ENCODE measurements at regions not wholly inside any gene's neighbourhood (a gene's known extent, or its start where the extent isn't known, plus 50 kb on each side); places are given as distances from the start of the nearest gene placed in this dataset.
"Not testable (repeated sequence)": the region's sequence is repeated elsewhere in the genome, so short reads cannot be mapped to it uniquely, and the experiment has no call there.

GRCh38 chr5:105885266-105885665 is 1785.5 kb downstream of the EFNA5 start:
- DNase-seq, result no peak

DNA sequence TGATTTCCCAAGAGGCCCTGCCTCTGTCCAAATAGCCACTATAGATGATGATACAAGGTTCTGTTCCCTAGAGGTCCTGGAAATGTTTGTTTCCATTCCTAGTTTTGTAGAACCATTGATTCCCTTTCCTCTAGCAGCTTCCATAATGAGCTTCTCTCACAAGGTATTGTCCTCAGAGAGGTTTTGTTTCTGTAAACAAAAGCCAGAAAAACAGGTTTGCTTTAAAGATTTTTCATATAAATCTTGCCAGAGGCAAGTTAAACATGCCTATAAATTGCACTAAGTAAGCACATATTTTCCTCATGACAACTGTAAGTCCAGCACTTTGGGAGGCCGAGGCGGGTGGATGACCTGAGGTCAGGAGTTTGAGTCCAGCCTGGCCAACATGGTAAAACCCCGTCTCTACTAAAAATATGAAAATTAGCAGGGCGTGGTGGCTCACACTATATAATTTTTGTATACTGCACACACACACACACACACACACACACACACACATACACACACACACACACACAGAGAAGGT is 1787.7 kb downstream of the EFNA5 start:
- no peak for DNase-seq

DNA sequence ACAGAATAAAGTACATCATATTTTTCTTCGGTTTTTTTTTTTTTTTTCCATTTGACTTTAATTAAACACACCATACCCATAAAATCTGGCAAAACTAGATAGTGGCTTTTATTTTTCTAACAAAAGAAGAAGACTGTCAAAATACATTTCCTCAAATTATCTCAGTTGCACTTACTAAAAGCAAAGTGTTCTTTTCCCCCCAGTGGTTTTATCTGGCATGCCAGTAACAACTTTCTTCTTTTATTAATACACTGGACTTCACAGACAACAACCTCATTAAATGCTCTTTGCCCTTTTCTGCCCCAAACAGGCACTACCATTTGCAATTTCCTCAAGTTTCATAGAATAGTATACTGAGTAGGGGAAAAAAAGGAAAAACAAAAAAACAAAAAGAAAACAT is 1792.3 kb downstream of the EFNA5 start:
- no peak for DNase-seq

DNA sequence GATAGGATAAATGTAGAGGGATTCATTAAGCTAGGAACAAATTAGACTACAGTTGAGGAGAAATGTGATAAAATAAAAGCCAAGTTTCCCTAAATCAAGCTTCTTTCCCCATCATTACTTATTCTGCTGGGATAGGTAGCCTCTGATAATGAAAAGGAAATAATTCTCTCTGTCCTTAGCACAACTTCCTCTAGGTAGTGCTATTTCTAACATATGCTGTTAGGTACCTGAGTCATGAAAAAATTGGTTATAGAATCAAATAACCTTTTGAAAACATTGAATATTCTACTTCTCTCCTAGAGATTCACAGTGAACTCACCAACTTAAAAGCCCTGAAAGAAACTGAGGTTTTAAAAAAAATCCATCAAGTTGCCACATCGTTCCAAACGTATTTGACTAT is 1793.1 kb downstream of the EFNA5 start:
- no peak for DNase-seq

DNA sequence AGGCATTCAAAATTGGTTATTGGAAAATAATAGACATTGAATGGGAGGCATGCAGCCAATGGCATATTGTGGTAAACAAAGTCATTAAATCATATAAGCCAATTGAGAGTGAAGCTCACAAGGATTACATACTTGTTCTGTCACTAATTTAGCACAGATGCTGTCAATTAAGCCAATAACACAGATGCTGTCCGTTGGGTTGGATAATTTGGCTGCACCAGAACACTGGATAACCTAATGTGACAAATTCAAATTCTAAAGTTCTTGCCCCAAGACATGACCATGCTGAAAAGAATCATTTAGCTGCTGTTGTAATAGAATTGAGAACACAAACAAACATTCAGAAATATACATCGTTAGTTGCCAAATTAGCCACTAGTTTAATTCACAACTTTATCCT is 1796.4 kb downstream of the EFNA5 start:
- DNase-seq, result no peak

GRCh38 chr5:105872569-105873270 is 1798.0 kb downstream of the EFNA5 start:
- no peak for DNase-seq

- no peak for DNase-seq
Observed at GRCh38 chr5:105868038-105868780, 1802.5 kb downstream of the EFNA5 start.

- DNase-seq, result no peak
Observed at GRCh38 chr5:105865834-105866233, 1804.9 kb downstream of the EFNA5 start.

- DNase-seq, result not testable (repeated sequence)
Observed at GRCh38 chr5:105859350-105859749, 1811.4 kb downstream of the EFNA5 start.

DNA sequence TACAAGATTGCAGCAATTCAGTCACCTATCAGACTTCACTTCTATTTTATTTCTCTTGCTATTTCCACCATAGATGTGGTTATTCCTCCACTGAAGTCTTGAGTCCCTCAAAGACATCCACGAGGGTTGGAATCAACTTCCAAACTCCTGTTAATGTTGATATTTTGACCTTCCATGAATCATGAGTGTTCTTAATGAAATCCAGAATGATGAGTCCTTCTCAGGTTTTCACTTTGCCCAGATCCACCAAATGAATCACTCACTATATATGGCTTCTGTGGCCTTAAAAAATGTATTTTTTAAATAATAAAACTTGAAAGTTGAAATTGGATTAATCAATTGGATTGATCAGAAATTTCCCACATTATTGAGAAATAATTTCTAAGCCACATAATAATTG is 1821.0 kb downstream of the EFNA5 start:
- DNase-seq, result no peak

- no peak for DNase-seq
Observed at GRCh38 chr5:105840800-105841199, 1829.9 kb downstream of the EFNA5 start.

GRCh38 chr5:105836887-105837286 is 1833.8 kb downstream of the EFNA5 start:
- DNase-seq, result no peak

GRCh38 chr5:105836268-105836667 is 1834.5 kb downstream of the EFNA5 start:
- no peak for DNase-seq

DNA sequence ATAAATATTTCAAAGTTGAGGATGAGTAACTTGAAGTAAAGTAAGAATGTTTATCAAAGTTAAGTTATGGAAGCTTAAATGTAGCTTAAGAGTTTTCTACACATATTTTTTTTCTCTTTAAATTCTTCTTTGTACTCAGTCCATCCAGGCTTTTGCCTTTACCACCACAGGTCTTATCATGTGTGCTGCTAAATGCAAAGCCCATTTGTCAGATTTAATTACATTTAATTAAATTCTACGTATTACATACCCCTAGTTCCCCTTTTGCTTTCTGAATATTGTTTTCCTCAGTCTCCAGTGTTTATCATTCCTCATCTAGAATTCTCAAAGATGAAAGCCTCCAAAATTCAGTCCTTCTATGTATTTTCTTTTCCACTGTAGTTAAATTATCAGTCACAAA is 1841.9 kb downstream of the EFNA5 start:
- DNase-seq, result no peak

- DNase-seq, result no peak
Observed at GRCh38 chr5:105821800-105822199, 1848.9 kb downstream of the EFNA5 start.

DNA sequence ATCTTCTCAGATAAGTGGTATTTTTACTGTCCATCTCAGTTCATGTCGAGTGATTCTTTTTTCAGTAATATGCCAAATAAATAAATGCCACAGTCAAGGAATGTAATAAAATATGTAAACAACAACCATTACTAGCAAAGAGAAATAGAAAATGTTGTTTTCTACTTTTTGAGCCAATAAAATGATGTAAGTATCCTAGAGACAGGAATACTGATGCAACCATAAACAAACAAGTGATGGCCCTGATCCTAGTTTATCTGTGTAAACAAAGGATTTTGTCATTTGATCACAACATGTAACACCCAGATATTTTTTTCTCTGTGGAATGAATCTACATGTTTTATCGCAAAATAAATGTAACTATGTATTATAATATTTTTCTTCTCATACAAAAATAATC is 1852.8 kb downstream of the EFNA5 start:
- DNase-seq, result no peak

- no peak for DNase-seq
Observed at GRCh38 chr5:105817416-105817815, 1853.3 kb downstream of the EFNA5 start.

- no peak for DNase-seq
Observed at GRCh38 chr5:105816961-105817360, 1853.8 kb downstream of the EFNA5 start.

GRCh38 chr5:105812304-105812703 is 1858.4 kb downstream of the EFNA5 start:
- DNase-seq, result no peak

- DNase-seq, result no peak
Observed at GRCh38 chr5:105807951-105808350, 1862.8 kb downstream of the EFNA5 start.

DNA sequence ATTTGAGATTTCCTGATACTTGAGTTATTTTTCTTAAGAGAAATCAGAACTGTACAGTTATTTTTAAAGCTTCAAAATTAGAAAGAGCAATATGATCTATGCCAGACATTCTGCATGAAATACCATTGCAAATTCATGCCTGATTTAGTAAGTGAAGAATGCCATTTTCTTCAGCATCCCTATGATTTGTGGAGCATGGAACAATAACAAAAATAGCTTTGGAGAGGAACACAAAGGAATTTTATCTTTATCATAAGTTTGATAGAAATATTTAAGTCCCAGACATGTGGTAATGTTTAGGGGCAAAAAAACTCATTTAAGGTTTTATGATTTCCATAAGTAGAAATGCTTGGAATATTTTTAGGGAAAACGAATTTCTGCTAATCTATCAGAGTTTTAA is 1863.4 kb downstream of the EFNA5 start:
- no peak for DNase-seq

DNA sequence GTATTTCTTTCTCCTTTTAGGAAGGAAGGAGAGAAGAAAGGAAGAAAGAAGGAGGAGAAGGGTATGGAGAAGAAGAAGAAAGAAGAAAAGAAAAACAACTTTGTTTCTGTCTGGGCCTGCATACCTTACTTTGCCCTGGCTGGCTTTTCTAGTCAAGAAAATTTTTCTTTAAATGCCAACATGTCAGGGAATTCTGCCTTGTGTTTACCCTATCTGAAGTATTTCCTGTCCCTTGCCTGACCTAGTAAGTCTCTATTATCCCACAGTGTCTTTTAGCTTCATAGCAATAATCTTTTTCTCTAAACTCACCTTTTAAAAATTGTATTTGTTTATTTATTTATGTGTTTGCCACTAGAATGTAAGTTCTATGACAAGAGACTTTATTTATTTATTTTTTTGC is 1864.1 kb downstream of the EFNA5 start:
- DNase-seq, result no peak

DNA sequence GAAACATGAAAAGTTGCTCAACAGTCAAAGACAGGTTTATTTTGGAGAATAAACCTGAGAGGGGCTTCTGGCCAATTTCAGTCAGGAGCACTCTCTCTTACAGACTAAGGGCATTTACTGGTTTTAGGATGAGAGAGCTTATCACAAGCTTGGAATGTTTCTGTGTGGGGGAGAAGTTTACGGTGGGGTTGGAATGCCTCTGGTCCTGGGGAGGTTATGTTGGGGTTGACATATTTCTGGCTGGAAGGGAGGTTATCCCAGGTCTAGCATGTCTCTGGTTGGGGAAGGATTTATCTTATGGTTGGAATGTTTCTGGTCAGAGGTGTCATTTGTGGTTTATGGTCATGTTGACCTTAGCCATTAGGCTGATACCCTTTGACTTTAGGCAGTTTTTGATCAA is 1867.3 kb downstream of the EFNA5 start:
- DNase-seq, result no peak

DNA sequence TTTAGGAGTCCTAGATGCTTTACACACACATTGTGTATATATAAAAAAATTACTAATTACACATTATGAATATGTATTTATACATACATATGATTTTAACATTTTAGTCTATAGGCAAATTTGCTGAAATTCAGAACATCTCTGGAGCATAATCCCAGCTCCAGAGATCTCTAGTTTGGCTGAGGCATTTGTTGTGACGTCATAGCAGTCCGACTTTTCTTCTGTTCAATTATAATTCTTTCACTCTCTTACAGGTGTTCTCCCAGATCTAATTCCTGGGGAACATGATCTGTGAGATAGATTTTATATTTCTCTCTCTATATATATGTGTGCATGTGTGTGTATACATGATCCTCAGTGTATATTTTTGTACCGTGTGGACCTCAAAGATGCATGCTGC is 1876.2 kb downstream of the EFNA5 start:
- DNase-seq, result no peak

All from right kidney (tissue), 1 donor.